Activated T-cell treated with anti-CD3 and anti-CD28 coated beads, Interleukin-2, amount 50 U/mL, for 24 hours (primary cell): ENCODE measurements at regions not wholly inside any gene's neighbourhood (a gene's known extent, or its start where the extent isn't known, plus 50 kb on each side); places are given as distances from the start of the nearest gene placed in this dataset.

ENCODE experiments used
- DNase-seq: peaks from one replicate; pipeline ENCODE4 v3.0.0-alpha.2; 2020
- H3K27ac Mint-ChIP-seq: 2 replicates; pipeline ENCODE4 v1.8.0; 2020; ENCODE audit warnings: mild to moderate bottlenecking, mixed read lengths
- H3K27me3 Mint-ChIP-seq: 2 replicates; pipeline ENCODE4 v1.8.0; 2020; ENCODE audit warnings: mixed read lengths
- H3K36me3 Mint-ChIP-seq: 2 replicates; pipeline ENCODE4 v1.8.0; 2020; ENCODE audit warnings: low read depth, mixed read lengths
- H3K4me1 Mint-ChIP-seq: 2 replicates; pipeline ENCODE4 v1.8.0; 2020; ENCODE audit warnings: low read depth, mixed read lengths
- H3K4me3 Mint-ChIP-seq: 2 replicates; pipeline ENCODE4 v1.8.0; 2020; ENCODE audit warnings: mild to moderate bottlenecking, moderate library complexity, mixed read lengths
- H3K9me3 Mint-ChIP-seq: 2 replicates; pipeline ENCODE4 v1.8.0; 2020; ENCODE audit warnings: mixed read lengths

GRCh38 chr21:38140207-38140903 lies 116.4 kb upstream of the KCNJ15 start:
- H3K4me3 Mint-ChIP-seq = no peak overlapping the region
- no peak overlapping the region for H3K27ac Mint-ChIP-seq
- H3K36me3 Mint-ChIP-seq = no peaks in the 10 kb centered on the region
- H3K9me3 Mint-ChIP-seq = peaks cover 6% of the 10 kb centered on the region
- no peak for DNase-seq
- no peaks in the 10 kb centered on the region for H3K4me1 Mint-ChIP-seq
- peaks cover 18% of the 10 kb centered on the region for H3K27me3 Mint-ChIP-seq

DNA sequence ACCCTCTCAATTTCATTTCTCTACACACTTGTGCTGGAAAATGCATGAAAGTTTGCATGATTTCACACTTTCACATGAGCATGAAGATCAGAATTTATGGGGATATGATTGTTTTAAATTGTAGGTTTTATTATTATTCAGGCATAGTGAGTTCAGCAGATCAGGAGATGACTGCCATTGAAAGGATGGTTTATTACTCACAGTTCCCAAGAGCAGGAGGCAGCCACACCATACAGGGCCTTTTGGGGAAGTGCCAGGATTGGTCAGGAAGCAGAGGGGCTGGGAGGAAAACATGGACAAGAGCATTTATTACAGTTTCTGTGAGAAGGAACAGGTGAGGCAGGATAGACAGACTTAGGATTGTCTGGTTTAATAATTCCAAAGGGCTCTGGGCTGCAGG lies 114.6 kb upstream of the KCNJ15 start:
- Mint-ChIP-seq H3K4me3 (no peak overlapping the region), H3K36me3 (no peaks in the 10 kb centered on the region), H3K4me1 (no peaks in the 10 kb centered on the region), H3K27ac (no peak overlapping the region), H3K9me3 (peaks cover 9% of the 10 kb centered on the region), H3K27me3 (peaks cover 19% of the 10 kb centered on the region)
- no peak for DNase-seq

DNA sequence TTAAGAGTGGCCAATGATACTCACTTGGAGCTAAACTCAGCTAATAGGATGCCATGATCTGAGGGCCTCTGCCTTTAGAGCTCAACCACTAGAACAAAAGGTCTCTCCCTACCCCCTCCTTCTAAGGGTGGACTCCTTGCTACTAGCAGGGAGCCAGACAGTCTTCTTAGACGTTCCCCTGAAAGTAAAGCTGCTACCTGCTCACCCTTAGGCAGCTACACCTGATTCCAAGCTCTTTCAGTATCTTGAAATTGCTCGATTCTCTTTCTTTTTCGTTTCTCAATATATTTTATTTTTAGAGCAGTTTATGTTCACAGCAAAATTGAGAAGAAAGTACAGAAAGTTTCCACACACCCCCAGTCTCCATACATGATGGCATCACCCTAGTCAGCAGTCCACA lies 112.6 kb upstream of the KCNJ15 start:
- Mint-ChIP-seq H3K9me3 (peaks cover 9% of the 10 kb centered on the region), H3K27ac (no peak overlapping the region), H3K4me1 (no peaks in the 10 kb centered on the region), H3K4me3 (no peak overlapping the region), H3K27me3 (peaks cover 25% of the 10 kb centered on the region), H3K36me3 (no peaks in the 10 kb centered on the region)
- DNase-seq = no peak

DNA sequence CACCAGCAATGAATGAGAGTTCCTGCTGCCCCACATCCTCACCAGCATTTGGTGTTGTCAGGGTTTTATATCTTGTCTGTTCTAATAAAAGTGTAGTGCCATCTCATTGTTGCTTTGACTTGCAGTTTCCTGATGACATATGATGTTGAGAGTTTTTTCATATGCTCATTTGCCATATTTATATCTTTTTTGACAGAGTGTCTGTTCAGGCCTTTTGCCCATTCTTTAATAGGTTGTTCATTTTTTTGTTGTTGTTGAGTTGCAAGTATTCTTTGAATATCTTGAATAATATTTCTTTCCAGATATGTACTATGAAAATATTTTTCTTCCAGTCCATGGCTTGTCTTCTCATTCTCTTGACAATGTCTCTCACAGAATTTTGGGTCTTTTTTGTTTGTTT lies 111.7 kb upstream of the KCNJ15 start:
- Mint-ChIP-seq H3K4me3 (no peak overlapping the region), H3K4me1 (no peaks in the 10 kb centered on the region), H3K36me3 (no peaks in the 10 kb centered on the region), H3K27ac (no peak overlapping the region), H3K9me3 (peaks cover 9% of the 10 kb centered on the region), H3K27me3 (peaks cover 25% of the 10 kb centered on the region)
- DNase-seq = no peak

- no peak for DNase-seq
- H3K4me3 Mint-ChIP-seq = no peak overlapping the region
- H3K27me3 Mint-ChIP-seq = peaks cover 26% of the 10 kb centered on the region
- no peak overlapping the region for H3K27ac Mint-ChIP-seq
- peaks cover 9% of the 10 kb centered on the region for H3K9me3 Mint-ChIP-seq
- H3K4me1 Mint-ChIP-seq = no peaks in the 10 kb centered on the region
- no peaks in the 10 kb centered on the region for H3K36me3 Mint-ChIP-seq
These were observed 109.4 kb upstream of the KCNJ15 start for GRCh38 chr21:38147391-38147790.

DNA sequence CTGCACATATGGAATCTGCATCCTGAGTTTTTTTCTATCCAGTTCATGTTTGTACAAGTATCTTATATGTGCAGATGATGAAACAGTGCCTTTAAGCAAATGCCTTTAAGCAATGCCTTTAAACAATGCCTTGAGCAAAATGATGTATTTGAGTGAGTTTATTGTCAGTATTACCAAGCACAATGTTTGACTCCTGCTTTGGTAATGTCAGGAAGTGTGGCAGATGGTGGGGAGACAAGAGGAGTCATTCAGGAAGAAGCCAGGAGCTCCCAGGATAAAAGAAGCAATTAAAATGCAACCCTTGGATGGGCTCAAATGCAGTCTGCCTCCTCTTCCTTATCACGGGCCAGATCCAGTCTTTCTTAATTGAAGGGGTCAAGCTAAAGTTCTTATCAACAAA lies 108.7 kb upstream of the KCNJ15 start:
- no peak overlapping the region for H3K27ac Mint-ChIP-seq
- no peak for DNase-seq
- H3K4me3 Mint-ChIP-seq = no peak overlapping the region
- peaks cover 9% of the 10 kb centered on the region for H3K9me3 Mint-ChIP-seq
- peaks cover 30% of the 10 kb centered on the region for H3K27me3 Mint-ChIP-seq
- no peaks in the 10 kb centered on the region for H3K4me1 Mint-ChIP-seq
- no peaks in the 10 kb centered on the region for H3K36me3 Mint-ChIP-seq

DNA sequence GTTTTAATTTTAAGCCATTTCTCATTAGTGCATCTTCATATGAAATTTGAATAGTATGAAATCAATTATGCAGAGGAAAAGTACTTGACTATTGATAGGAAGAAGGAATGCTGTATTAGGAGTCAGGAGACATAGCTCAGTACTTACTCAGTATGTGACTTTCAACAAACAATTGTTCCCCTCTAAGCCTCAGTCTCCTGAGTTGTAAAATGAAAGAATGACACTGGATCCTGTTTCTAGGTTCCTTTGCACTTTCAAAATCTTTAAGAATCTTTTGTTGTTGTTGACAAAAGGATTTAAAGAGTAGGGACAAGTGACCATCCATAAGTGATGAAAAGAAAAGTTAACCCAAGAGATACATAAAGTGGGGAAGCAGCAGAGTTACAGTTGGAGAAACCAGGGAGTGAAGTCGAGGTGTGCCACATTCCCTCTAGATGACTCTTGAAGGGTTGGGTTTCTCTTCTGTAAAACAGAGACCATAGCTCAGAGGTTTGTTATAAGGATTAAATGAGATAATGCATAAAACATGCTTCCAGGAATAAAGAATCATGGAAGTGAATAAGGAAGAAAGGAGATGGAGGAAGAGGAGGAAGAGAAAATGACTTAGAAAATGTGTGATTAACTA lies 105.7 kb upstream of the KCNJ15 start:
- no peaks in the 10 kb centered on the region for H3K9me3 Mint-ChIP-seq
- H3K27ac Mint-ChIP-seq = no peak overlapping the region
- H3K27me3 Mint-ChIP-seq = peaks cover 46% of the 10 kb centered on the region
- no peak for DNase-seq
- H3K4me3 Mint-ChIP-seq = no peak overlapping the region
- no peaks in the 10 kb centered on the region for H3K36me3 Mint-ChIP-seq
- H3K4me1 Mint-ChIP-seq = no peaks in the 10 kb centered on the region

- Mint-ChIP-seq H3K27ac (no peak overlapping the region), H3K9me3 (no peaks in the 10 kb centered on the region), H3K27me3 (peaks cover 41% of the 10 kb centered on the region), H3K4me1 (no peaks in the 10 kb centered on the region), H3K36me3 (no peaks in the 10 kb centered on the region), H3K4me3 (no peak overlapping the region)
- DNase-seq = no peak
These were observed 100.6 kb upstream of the KCNJ15 start for GRCh38 chr21:38156200-38156599.

DNA sequence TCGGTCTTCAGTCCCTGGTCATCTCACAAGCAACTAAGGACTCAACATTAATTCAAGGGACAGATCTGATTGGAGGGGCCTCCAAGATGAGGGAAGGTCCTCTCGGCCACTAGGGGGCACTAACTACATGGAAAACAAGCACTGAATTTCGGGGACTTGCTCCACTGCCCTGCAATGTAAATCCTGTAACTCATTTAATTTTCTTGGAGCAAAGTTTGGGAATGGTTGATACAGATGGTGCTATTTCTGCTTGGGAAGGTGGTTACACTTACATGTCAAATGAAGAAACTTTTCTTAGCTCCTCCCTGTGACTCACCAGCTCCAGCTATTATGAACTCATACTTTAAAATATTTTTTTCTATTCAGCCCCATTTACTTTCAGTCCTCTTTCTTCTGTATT lies 97.4 kb upstream of the KCNJ15 start:
- no peaks in the 10 kb centered on the region for H3K4me1 Mint-ChIP-seq
- H3K27me3 Mint-ChIP-seq = peaks cover 24% of the 10 kb centered on the region
- no peak overlapping the region for H3K27ac Mint-ChIP-seq
- no peak overlapping the region for H3K4me3 Mint-ChIP-seq
- DNase-seq = peak; percentile 48
- H3K9me3 Mint-ChIP-seq = no peaks in the 10 kb centered on the region
- H3K36me3 Mint-ChIP-seq = no peaks in the 10 kb centered on the region

GRCh38 chr21:38165466-38166172 lies 91.2 kb upstream of the KCNJ15 start:
- Mint-ChIP-seq H3K4me3 (no peak overlapping the region), H3K36me3 (no peaks in the 10 kb centered on the region), H3K27me3 (peaks cover 8% of the 10 kb centered on the region), H3K27ac (no peak overlapping the region), H3K9me3 (no peaks in the 10 kb centered on the region), H3K4me1 (no peaks in the 10 kb centered on the region)
- no peak for DNase-seq

GRCh38 chr21:38166173-38166535 lies 90.6 kb upstream of the KCNJ15 start:
- Mint-ChIP-seq H3K36me3 (no peaks in the 10 kb centered on the region), H3K4me3 (no peak overlapping the region), H3K27ac (no peak overlapping the region), H3K9me3 (no peaks in the 10 kb centered on the region), H3K27me3 (peaks cover 5% of the 10 kb centered on the region), H3K4me1 (no peaks in the 10 kb centered on the region)
- no peak for DNase-seq

- H3K27me3 Mint-ChIP-seq = peaks cover 3% of the 10 kb centered on the region
- no peak overlapping the region for H3K4me3 Mint-ChIP-seq
- DNase-seq = no peak
- H3K4me1 Mint-ChIP-seq = no peaks in the 10 kb centered on the region
- H3K36me3 Mint-ChIP-seq = no peaks in the 10 kb centered on the region
- H3K27ac Mint-ChIP-seq = no peak overlapping the region
- no peaks in the 10 kb centered on the region for H3K9me3 Mint-ChIP-seq
These were observed 89.4 kb upstream of the KCNJ15 start for GRCh38 chr21:38167345-38167744.

DNA sequence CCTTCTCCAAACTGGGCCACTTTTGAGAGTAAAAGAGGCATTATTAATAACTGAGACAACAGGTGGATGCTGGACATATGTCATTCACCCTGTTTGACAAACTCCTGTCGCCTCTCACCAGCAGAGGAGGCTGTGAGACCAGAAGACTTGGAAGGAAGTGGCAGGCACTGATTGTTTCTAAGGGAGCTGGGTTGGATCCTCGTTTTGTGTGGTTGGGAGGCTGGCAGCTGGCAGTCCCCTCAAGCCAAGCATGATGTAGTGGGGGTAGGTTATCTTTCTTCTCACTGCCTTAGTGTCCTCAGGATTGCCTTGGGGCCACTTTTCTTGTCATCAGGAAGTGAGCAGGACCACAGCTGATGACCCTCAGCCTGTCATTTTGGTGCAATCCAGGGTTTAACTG lies 86.5 kb upstream of the KCNJ15 start:
- no peaks in the 10 kb centered on the region for H3K36me3 Mint-ChIP-seq
- H3K4me1 Mint-ChIP-seq = no peaks in the 10 kb centered on the region
- no peak overlapping the region for H3K4me3 Mint-ChIP-seq
- no peak for DNase-seq
- no peak overlapping the region for H3K27ac Mint-ChIP-seq
- peaks cover 3% of the 10 kb centered on the region for H3K27me3 Mint-ChIP-seq
- H3K9me3 Mint-ChIP-seq = no peaks in the 10 kb centered on the region

DNA sequence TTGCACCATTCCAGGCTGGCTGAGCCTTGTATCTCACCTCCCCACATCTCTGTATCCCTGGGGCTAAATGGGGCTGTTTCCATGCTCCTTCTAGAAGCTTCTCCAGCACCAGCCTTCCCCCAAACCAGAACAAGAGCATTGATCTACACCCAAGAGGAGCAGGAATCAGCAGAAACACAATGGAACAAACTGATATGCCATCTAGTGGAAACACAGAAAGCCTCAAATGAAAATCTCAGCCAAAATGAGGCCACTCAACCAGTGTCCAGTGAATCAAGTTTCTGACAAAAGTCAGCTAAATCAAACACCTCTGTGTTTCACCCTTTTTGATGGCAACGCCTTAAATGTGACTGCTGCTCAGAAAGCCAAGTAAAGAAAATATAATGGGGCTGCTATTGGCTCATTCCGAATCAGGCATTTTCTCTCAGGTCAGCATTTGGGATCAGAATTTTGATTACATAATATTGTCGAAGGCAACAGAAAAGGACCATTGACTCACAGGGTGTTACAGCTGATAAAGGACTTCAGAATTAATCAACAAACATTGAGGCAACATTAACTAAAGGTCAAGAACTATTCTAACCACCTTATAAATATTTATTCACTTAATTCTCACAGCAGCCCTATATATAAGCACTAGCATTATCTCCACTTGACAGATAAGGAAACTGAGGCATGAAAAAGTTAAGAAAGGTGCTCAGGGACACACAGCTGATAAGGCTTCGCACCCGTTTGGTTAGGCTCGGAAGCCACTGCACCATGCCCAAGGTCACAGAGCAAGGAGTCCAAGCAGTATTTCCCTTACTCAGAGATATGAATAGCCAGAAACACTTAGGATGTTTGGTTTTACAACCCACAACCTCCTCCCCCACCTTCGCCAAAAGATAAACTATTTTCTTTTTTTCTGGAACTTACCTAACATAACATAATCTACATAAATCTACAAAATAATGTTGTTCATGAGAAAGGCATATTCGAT lies 85.8 kb upstream of the KCNJ15 start:
- no peak overlapping the region for H3K27ac Mint-ChIP-seq
- no peaks in the 10 kb centered on the region for H3K4me1 Mint-ChIP-seq
- H3K4me3 Mint-ChIP-seq = no peak overlapping the region
- DNase-seq = no peak
- no peaks in the 10 kb centered on the region for H3K36me3 Mint-ChIP-seq
- H3K27me3 Mint-ChIP-seq = peaks cover 3% of the 10 kb centered on the region
- no peaks in the 10 kb centered on the region for H3K9me3 Mint-ChIP-seq
